Activated CD8-positive, alpha-beta T cell treated with anti-CD3 and anti-CD28 coated beads for 36 hours (primary cell): ENCODE measurements at regions not wholly inside any gene's neighbourhood (a gene's known extent, or its start where the extent isn't known, plus 50 kb on each side); places are given as distances from the start of the nearest gene placed in this dataset.
"Not testable (repeated sequence)": the region's sequence is repeated elsewhere in the genome, so short reads cannot be mapped to it uniquely, and the experiment has no call there.

Experiments
- ATAC-seq: fragments of 200-7000 bp; cut with Tn5 transposase; one replicate; pipeline ENCODE4 v1.10.0; 2021; ENCODE audit warnings: mild to moderate bottlenecking, moderate library complexity
- CTCF ChIA-PET: fragments of 350-600 bp; sonication (Branson Sonifier 250); formaldehyde crosslinking; loops from one replicate; lab custom pipeline; 2021; ENCODE audit warnings: antibody characterized with exemption; lab: Charles Lee
- POLR2A ChIA-PET: fragments of 350-600 bp; sonication (Branson Sonifier 250); formaldehyde crosslinking; loops from one replicate; lab custom pipeline; 2021; ENCODE audit warnings: antibody characterized with exemption; lab: Charles Lee
- DNase-seq: peaks from one replicate; pipeline ENCODE4 v3.0.0-alpha.2; 2020
- H3K27ac Mint-ChIP-seq: one replicate; pipeline ENCODE4 v1.8.0; 2021; ENCODE audit warnings: mild to moderate bottlenecking, mixed read lengths
- H3K27me3 Mint-ChIP-seq: one replicate; pipeline ENCODE4 v1.8.0; 2021; ENCODE audit warnings: mixed read lengths
- H3K36me3 Mint-ChIP-seq: one replicate; pipeline ENCODE4 v1.8.0; 2021; ENCODE audit warnings: low read depth, mixed read lengths
- H3K4me1 Mint-ChIP-seq: one replicate; pipeline ENCODE4 v1.8.0; 2021; ENCODE audit warnings: low read depth, mixed read lengths
- H3K4me3 Mint-ChIP-seq: one replicate; pipeline ENCODE4 v1.8.0; 2021; ENCODE audit warnings: mild to moderate bottlenecking, moderate library complexity, mixed read lengths
- H3K9me3 Mint-ChIP-seq: one replicate; pipeline ENCODE4 v1.8.0; 2021; ENCODE audit warnings: mixed read lengths
- intact Hi-C: fragments of 100-400 bp; cut with micrococcal nuclease; formaldehyde crosslinking; loops from one replicate; pipeline ENCODE4 v1.10.0; 2022
- TF ChIP-seq, protein P1 (sequence below): fragments of 200-600 bp; IDR thresholded peaks from one replicate; pipeline ENCODE4 v1.8.0; 2022; ENCODE audit warnings: antibody characterized with exemption, mild to moderate bottlenecking

DNA sequence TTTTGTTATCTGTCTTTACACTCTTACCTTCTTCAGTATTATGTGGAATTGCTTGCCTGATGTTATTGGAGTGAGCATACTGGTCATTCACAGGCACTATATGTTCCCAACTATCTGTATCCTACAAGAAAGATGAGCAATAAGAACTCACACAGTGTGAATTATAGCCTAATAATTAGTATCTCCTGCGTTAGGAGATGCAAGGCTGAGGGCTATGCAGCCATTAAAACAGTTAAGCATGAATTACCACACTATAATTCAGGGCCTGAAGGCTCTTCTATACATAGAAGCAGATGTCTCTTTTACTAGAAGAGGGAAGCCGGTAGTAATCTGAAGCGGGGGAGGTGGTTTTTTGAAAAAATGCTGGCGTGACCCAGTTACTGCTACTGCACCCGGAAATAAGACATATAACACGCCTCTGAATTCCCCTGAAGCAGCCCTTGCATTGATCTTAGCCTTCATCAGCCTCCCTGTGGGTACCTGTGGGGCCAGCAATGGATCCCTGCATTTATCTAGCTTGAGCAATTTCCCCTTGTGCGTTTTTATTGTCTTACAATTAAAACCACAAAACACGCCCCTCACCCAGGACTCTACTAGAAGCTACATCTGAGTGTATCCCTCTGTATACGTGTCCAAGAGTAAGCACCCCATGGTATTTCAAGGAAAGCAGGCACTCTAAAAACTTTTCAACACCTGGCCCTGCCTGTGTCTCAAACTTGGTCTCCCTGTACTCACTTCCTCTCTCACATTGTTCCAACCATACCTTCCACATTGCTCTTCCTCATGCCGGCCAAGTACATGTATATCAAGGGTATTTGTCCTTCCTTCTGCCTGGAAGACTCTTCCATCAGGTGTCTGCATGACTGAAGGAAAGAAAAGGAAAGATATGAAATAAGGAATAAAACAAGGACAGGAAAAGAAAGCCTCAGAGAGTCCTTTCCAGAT, 210.9 kb upstream of the ARID2 start:
- Mint-ChIP-seq H3K27me3 (no peaks in the 10 kb centered on the region), H3K9me3 (peaks cover 6% of the 10 kb centered on the region), H3K36me3 (no peaks in the 10 kb centered on the region), H3K4me1 (peaks cover 11% of the 10 kb centered on the region), H3K27ac (peak overlapping the region; percentile 95), H3K4me3 (peak overlapping the region; percentile 25)
- intact Hi-C loops = no loop called here
- peak; percentile 98 for ATAC-seq
- CTCF ChIA-PET = interaction anchor here (0.8 to 1.6 kb wide), 4 partner anchors 9 to 348 kb away, joined by 3 to 6 read pairs (median 4); partner anchors contain the start of gene ARID2
- POLR2A ChIA-PET = interaction anchor here (0.8 to 1.0 kb wide), 2 partner anchors 12 to 474 kb away, joined by 3 to 4 read pairs; no protein-coding TSS in a partner anchor
- peak; percentile 80 for DNase-seq
- TF ChIP-seq, protein P1, sequence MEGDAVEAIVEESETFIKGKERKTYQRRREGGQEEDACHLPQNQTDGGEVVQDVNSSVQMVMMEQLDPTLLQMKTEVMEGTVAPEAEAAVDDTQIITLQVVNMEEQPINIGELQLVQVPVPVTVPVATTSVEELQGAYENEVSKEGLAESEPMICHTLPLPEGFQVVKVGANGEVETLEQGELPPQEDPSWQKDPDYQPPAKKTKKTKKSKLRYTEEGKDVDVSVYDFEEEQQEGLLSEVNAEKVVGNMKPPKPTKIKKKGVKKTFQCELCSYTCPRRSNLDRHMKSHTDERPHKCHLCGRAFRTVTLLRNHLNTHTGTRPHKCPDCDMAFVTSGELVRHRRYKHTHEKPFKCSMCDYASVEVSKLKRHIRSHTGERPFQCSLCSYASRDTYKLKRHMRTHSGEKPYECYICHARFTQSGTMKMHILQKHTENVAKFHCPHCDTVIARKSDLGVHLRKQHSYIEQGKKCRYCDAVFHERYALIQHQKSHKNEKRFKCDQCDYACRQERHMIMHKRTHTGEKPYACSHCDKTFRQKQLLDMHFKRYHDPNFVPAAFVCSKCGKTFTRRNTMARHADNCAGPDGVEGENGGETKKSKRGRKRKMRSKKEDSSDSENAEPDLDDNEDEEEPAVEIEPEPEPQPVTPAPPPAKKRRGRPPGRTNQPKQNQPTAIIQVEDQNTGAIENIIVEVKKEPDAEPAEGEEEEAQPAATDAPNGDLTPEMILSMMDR = no peak

DNA sequence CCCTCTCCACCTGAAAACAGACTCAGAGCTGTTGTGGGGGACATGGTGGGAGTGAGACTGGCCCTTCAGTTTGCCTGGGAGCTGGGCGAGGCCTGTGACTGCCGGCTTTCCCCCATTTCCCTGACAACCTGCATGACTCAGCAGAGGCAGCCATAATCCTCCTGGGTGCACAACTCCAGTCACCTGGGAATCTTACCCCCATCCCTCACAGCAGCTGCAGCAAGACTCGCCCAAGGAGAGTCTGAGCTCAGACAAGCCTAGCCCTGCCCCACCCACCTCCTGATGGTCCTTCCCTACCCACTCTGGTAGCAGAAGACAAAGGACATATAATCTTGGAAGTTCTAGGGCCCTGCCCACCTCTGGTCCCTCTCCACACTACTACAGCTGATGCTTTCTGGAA, 207.3 kb upstream of the ARID2 start:
- ChIA-PET CTCF (interaction anchor here (3.4 kb wide), 1 partner anchor 21 kb away, joined by 9 read pairs; no protein-coding TSS in a partner anchor), POLR2A (interaction anchor here (1.0 kb wide), 1 partner anchor 9 kb away, joined by 3 read pairs; no protein-coding TSS in a partner anchor)

DNA sequence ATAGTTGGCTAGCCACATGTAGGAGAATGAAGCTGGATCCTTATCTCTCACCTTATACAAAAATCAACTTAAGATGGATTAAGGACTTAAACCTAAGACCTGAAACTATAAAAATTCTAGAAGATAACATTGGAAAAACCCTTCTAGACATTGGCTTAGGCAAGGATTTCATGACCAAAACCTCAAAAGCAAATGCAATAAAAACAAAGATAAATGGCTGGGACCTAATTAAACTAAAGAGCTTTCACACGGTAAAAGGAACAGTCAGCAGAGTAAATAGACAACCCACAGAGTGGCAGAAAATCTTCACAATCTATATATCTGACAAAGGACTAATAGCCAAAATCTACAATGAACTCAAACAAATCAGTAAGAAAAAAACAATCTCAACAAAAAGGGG, 202.7 kb upstream of the ARID2 start:
- H3K9me3 Mint-ChIP-seq = peaks cover 31% of the 10 kb centered on the region
- H3K27ac Mint-ChIP-seq, ATAC-seq, H3K4me3 Mint-ChIP-seq, POLR2A ChIA-PET, CTCF ChIA-PET, H3K27me3 Mint-ChIP-seq, intact Hi-C loops, H3K4me1 Mint-ChIP-seq, DNase-seq, H3K36me3 Mint-ChIP-seq: not testable (repeated sequence)

More for the DNA sequence above, 207.3 kb upstream of the ARID2 start:
- no peak overlapping the region for H3K4me3 Mint-ChIP-seq
- H3K27ac Mint-ChIP-seq = no peak overlapping the region
- H3K9me3 Mint-ChIP-seq = peaks cover 23% of the 10 kb centered on the region
- TF ChIP-seq, protein P1 = no peak
- peaks cover 2% of the 10 kb centered on the region for H3K36me3 Mint-ChIP-seq
- no peak for DNase-seq
- intact Hi-C loops = no loop called here
- no peak for ATAC-seq
- peaks cover 11% of the 10 kb centered on the region for H3K4me1 Mint-ChIP-seq
- H3K27me3 Mint-ChIP-seq = no peaks in the 10 kb centered on the region

DNA sequence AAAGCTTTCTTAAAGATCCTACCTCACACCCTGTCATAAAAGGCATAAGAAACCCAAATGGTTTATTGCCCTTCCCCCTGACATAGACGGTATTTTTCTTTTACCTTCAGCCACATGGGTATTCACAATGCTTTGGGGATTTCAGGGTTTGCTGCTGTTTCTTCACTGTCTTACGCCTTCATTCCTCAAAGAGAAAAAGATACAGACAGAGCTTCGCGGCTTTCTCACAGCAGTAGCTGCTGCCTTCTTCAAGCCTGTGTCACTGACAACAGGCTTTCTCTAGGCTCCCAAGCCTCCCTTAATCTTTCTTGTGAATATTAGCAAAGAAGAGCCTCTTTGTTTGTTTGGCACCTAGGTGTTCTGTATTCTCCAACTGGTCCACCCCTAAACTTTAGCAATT, 197.4 kb upstream of the ARID2 start:
- no peak overlapping the region for H3K27ac Mint-ChIP-seq
- intact Hi-C loops = no loop called here
- H3K9me3 Mint-ChIP-seq = peaks cover 8% of the 10 kb centered on the region
- H3K4me1 Mint-ChIP-seq = no peaks in the 10 kb centered on the region
- no peak for DNase-seq
- H3K4me3 Mint-ChIP-seq = no peak overlapping the region
- H3K36me3 Mint-ChIP-seq = no peaks in the 10 kb centered on the region
- TF ChIP-seq, protein P1 = no peak
- no peak for ATAC-seq
- ChIA-PET CTCF (interaction anchor here (1.1 to 4.1 kb wide), 2 partner anchors 9 to 12 kb away, joined by 3 to 34 read pairs; no protein-coding TSS in a partner anchor), POLR2A (no interaction called here)
- H3K27me3 Mint-ChIP-seq = peaks cover 4% of the 10 kb centered on the region

DNA sequence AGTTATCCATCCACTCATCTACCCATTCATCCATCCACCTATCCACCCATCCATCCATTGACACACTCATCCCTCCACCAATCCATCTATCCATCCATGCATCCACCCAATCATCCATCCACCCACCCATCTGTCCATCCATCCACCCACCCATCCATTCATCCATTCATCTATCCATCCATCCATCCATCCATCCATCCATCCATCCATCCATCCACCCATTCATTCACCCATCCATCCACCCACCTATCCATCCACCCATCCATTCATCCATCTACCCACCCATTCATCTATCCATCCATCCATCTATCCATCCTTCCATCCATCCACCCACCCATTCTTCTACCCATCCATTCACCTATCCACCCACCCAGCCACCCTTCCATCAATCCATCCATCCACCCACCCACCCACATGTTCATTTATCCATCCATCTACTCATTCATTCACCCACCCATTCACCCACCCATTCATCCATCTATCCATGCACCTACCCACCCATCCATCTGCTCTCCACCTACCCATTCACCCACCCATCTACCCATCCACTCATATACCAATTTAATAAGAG, 193.8 kb upstream of the ARID2 start:
- Mint-ChIP-seq H3K9me3 (no peaks in the 10 kb centered on the region), H3K36me3 (no peaks in the 10 kb centered on the region), H3K27me3 (peaks cover 4% of the 10 kb centered on the region), H3K4me1 (no peaks in the 10 kb centered on the region), H3K4me3 (no peak overlapping the region), H3K27ac (no peak overlapping the region)
- no peak for DNase-seq
- ChIA-PET CTCF (interaction anchor here (1.6 kb wide), 1 partner anchor 8 kb away, joined by 6 read pairs; no protein-coding TSS in a partner anchor), POLR2A (no interaction called here)
- intact Hi-C loops = no loop called here
- TF ChIP-seq, protein P1 = no peak
- ATAC-seq = no peak
